ENCODE measurements at regions not wholly inside any gene's neighbourhood (a gene's known extent, or its start where the extent isn't known, plus 50 kb on each side); places are given as distances from the start of the nearest gene placed in this dataset.

- DNase-seq, result no peak
Measured at GRCh38 chr1:198865319-198865718, 226.5 kb downstream of the PTPRC start.

GRCh38 chr1:198867182-198867581 is 228.3 kb downstream of the PTPRC start:
- no peak for DNase-seq

GRCh38 chr1:198873696-198874230 is 234.9 kb downstream of the PTPRC start:
- no peak for DNase-seq

- DNase-seq, result no peak
Measured at GRCh38 chr1:198876371-198876871, 237.6 kb downstream of the PTPRC start.

GRCh38 chr1:198878566-198878965 is 239.7 kb downstream of the PTPRC start:
- no peak for DNase-seq

- DNase-seq, result no peak
Measured at GRCh38 chr1:198879711-198880306, 241.0 kb downstream of the PTPRC start.

- DNase-seq, result peak; percentile 48
Measured at GRCh38 chr1:198880397-198880796, 241.6 kb downstream of the PTPRC start.

GRCh38 chr1:198880818-198881597 is 242.2 kb downstream of the PTPRC start:
- DNase-seq, result peak; percentile 96

- DNase-seq, result no peak
Measured at GRCh38 chr1:198883184-198883583, 244.3 kb downstream of the PTPRC start.

- DNase-seq, result no peak
Measured at GRCh38 chr1:198887866-198888265, 249.0 kb downstream of the PTPRC start.

- DNase-seq, result no peak
Measured at GRCh38 chr1:198888379-198888943, 249.6 kb downstream of the PTPRC start.

GRCh38 chr1:198889101-198889500 is 250.3 kb downstream of the PTPRC start:
- DNase-seq, result no peak

- DNase-seq, result no peak
Measured at GRCh38 chr1:198889749-198890148, 250.9 kb downstream of the PTPRC start.

GRCh38 chr1:198890214-198890930 is 251.5 kb downstream of the PTPRC start:
- no peak for DNase-seq

- peak; percentile 46 for DNase-seq
Measured at GRCh38 chr1:198892065-198892464, 253.2 kb downstream of the PTPRC start.

GRCh38 chr1:198893141-198893540 is 254.3 kb downstream of the PTPRC start:
- DNase-seq, result no peak

GRCh38 chr1:198893763-198894444 is 255.1 kb downstream of the PTPRC start:
- peak; percentile 28 for DNase-seq

- no peak for DNase-seq
Measured at GRCh38 chr1:198901266-198901665, 262.4 kb downstream of the PTPRC start.

GRCh38 chr1:198902655-198903054 is 263.8 kb downstream of the PTPRC start:
- no peak for DNase-seq

GRCh38 chr1:198903203-198903602 is 264.4 kb downstream of the PTPRC start:
- DNase-seq, result peak; percentile 46

GRCh38 chr1:198903621-198904020 is 264.8 kb downstream of the PTPRC start:
- DNase-seq, result no peak

GRCh38 chr1:198904321-198904720 is 265.5 kb downstream of the PTPRC start:
- DNase-seq, result peak; percentile 46
